NCI-H2107 treated with DMSO at 0.1 percent for 48 hours (cell line): ENCODE measurements at regions not wholly inside any gene's neighbourhood (a gene's known extent, or its start where the extent isn't known, plus 50 kb on each side); places are given as distances from the start of the nearest gene placed in this dataset.

Source experiments
- DNase-seq: peaks from one replicate; lab custom pipeline; 2025; ENCODE audit not compliant: unreplicated experiment; lab: John Stamatoyannopoulos, UW

DNA sequence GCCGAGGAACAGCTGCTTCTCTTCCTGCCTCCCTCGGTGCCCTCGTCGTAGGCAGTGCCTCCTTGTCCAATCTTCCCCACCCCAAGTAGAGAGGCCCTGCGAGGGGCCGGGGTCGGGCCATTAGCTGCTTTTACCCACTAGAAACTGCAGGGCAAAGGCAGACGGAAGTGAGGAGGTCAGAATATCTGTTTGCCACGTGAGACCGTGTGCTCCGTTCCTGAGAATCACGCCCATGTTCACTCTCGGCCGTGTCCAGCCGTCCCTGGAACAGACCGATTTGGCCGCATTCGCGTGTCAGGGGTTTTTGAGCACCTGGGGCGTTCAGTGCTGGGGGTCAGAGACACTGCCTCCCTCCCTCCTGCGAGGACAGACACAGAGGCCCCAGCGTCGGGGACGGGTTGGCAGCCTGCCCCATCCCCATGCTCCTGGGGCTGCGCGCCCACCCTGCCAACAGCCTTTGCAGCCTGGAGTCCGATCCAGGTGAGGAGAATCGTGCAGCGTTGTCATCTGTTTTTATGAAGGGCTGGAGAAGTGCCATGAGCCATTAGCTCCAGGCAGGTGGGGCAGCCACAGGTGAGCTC is 982.2 kb downstream of the BRD1 start:
- DNase-seq = no peak

DNA sequence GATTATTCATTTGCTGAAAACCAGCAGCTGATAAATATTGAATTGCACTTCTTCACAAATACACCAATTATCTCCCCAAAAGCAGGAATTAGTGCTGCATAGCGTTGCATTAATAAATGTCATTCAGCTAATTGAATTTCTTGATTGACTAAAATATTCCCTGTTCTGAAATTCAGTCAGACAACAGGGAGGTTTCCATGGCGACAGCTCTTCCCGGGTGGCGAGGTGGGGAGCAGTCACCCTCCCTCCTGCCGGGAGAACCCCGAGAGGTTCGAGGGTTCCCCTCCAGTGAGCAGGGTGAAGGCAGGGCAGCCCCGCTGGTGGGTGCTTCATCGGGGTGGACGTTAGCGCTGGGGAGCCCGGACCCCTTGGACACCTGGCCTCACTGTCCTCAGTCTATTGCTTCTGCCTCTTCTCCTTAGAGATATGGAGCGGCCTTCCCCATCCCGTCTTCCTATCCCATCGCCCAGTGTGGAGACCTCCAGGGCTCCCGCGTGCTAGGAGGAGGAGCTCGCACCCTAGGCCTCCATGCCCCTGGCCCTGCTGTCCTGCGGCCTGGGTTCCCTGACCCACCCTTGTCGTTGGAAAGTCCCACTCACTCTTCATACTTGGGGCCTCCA is 983.5 kb downstream of the BRD1 start:
- DNase-seq = no peak

DNA sequence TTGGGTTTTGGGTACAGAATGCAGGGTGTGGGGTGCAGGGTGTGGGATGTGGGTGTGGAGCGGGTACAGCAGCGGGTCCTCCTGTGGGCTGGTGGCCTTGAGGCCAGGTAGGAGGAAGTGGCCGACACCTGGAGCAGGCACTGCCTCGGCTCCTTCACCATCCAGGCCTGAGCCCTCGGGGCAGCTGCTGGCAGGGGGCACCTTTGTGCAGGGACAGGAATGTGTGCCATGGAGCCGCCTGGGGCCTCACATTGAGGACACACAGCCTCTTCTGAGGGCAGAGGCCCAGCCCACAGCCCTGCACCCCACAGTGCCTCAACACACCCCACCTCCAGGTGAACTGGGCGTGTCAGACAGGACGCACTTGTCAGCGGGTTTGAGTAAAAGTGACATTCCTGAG is 984.0 kb downstream of the BRD1 start:
- DNase-seq = no peak

DNA sequence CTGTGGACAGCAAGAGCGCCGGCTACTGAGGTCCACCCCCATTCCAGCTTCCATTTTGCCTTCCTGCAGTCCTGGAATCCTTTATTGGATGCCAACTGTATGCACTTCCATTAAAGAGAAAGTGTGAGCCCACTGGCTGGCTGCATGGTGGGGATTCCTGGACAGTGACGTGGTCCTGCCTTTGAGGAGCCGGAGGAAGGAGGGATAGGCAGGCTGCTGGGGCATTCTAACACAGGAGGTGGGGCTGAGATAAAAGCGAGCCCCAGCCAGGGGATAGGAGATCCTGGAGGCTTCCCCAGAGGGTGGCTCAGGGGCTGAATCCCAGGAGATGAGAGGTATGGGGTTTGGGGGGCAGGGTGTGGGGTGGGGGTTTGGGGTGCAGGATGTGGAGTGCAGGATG is 984.7 kb downstream of the BRD1 start:
- no peak for DNase-seq

- no peak for DNase-seq
Measured at GRCh38 chr22:48842583-48842945, 985.1 kb downstream of the BRD1 start.

GRCh38 chr22:48841881-48842582 is 985.6 kb downstream of the BRD1 start:
- DNase-seq = no peak

DNA sequence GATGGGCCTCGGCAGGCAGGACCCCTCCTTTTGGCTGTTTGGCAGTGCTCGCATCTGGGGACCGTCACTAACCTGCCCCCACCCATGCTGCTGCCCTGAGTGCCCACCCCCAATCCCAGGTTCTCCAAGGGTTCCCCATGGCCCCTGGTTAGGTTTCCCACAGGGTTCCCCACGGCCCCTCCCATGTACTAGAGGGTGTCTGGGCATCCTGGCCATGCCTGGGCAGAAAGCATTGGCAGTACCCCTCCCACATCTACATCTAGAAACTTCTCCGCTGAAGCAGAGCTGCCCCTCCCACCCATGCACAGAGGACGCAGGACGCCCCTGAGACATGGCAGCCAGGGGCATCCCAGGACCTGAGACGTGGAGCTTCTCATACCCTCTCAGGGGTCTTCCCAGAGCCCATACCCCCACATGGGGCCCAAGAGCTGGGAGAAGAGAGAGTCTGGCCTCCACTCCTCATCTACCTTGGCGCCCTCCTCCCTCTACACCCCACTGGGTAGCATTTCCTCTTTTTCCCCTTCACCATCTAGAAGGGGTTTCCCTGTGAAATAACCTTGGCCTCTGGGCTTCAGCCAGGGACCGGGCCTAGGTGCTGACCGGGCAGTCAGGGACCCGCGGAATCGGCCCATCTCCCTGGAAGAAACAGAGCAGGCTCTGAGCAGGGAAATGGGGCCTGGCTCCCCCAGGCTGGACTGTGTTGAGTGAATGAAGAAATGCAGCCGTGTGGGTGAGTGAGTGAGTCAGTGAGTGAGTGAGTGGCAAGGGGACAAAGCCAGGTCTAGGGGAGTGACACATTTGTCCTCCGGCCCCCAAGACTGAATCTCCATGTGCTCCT is 987.3 kb downstream of the BRD1 start:
- DNase-seq = no peak

- DNase-seq = no peak
Measured at GRCh38 chr22:48838846-48839730, 988.6 kb downstream of the BRD1 start.

DNA sequence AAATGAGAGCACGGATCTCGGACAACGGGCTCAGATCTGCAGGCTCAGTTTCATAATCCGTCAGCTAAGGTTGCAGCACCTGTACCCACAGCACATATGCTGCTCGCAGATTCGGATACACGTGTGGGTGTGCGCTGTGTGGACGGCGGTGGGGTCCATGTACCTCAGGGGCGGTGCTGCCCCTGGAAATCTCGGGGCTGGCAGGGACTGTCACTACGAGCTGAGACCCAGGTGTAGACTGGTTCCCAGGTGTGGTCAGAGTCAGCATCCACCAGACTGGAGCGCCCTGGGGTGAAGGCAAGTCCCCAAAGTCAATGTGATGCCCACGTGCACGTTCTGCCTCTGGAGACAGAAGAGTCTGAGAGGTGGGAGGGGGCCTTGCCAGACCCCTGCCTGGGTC is 989.3 kb downstream of the BRD1 start:
- DNase-seq = no peak

- DNase-seq = no peak
Measured at GRCh38 chr22:48837341-48837935, 990.2 kb downstream of the BRD1 start.

DNA sequence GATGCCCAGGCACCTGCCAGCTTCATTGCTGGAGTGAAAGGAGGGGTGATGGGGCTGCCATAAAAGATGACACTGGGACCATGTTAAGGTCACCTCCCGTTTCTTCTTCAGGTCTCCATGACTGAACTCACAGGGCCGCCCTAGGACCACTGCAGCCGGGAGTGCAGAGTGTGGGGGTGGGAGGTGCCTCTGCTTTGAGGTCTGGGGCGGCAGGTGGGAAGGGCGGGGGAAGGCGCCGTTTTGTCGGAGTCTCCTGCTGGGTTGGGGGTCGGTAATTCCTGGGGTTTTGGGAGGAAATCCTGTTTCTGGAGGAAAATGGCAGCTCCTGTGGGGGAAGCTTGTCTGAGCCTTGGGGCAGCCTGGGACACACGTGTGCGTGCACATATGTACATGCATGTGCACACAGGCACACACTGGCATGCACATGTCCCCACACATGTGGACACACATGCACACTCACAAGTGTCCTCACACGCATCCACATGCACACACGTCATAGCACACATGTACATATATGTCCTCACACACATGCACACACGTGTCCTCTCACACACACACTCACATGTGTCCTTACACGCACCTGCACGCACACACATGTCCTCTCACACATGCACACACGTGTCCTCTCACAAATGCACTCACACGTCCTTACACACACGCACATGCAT is 990.9 kb downstream of the BRD1 start:
- no peak for DNase-seq

DNA sequence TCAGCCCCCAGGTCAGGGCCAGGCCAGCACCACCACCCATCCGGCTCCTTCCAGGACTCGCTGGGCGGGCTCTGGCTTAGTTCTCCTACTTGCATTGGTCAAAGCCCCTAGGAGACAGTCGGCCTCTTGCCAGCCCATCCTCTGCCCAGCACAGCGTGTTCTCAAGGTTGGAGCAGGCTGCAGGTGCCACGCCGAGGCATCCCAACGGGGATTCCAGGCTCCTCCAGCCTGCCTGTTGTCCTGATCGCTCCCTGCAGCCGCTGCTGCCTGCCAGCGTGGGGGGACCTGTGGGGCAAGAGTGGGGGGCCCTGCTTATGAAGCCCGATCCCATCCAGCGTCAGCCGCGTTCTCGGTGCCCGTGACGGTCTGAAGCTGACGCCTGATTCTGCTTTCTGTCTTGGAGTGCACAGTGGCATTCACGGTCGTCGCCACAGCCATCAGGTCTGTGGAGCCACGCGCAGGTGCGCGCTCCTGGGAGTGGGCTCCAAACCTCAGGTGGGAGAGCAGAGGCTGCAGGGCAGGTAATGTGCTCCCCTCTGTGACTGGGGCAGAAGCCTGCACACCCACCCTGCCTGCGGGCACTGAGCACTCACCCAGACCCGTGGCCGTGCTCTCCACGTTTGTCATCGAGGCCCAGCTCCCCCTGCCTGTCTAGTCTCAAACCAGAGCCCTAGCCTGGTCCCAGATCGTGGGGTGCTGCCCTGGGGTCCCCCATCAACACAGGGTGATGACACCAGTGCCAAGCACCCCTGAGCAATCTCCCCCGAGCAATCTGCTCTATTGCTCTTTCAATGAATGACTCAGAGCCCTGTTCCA is 991.6 kb downstream of the BRD1 start:
- DNase-seq = no peak

DNA sequence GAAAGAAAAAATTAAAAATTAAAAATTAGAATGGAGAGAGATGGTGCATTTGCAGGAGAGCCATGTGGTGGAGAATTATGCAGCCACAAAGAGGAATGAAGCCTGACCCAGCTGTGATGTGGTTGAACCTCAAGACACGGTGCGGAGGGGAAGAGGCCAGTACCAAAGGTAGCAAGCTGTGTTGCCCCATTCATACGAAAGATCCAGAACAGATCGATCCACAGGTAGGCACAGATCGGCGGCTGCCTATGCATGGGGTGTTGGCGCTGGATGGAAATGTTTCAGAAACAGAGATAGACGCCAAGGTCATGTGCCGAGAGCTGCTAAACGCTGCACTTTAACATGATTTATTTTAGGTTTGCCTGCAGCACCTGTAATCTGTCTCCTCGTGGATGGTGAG is 992.3 kb downstream of the BRD1 start:
- no peak for DNase-seq

DNA sequence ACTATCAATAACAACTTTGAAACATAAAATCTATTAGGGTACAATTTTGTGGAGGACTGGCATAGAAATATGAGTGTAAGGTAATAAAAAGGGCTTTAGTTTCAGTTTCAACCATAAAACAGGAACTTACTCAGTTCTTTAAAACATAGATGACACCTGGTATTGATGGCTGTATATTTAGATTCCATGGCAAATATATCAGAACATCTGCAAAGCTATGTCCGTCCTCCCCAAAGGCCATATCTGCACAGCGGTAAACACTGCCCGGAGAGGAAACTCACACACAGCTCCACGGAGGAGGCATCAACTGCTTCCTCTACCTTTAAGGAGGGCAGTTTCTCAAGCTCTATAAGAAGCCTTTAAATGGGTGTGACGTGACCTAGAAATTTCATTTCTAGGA is 993.3 kb downstream of the BRD1 start:
- DNase-seq = no peak

- no peak for DNase-seq
Measured at GRCh38 chr22:48832592-48832991, 995.1 kb downstream of the BRD1 start.

GRCh38 chr22:48829908-48830307 is 997.8 kb downstream of the BRD1 start:
- DNase-seq = no peak

DNA sequence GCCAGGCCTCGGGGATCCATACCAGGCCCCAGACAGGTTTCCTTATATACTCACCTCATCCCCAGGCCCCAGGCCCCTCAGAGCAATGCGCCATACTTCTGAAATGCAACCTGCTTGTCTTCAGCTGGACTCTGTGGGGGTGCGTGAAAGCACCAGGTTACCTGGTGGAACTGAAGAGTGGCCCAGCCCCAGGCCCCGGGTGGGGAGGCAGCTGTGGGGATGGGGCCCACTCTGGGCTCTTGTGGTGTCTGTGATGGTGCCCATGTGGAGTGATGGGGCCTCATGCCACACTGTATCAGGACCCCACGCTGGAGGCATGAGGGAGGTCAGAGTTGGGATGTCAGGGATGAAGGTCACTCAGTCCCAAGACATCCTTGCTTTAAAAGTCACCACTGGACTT is 999.0 kb downstream of the BRD1 start:
- no peak for DNase-seq

- DNase-seq = no peak
Measured at GRCh38 chr22:48827904-48828555, 999.6 kb downstream of the BRD1 start.
